HG02885 (cell line): ENCODE measurements at regions not wholly inside any gene's neighbourhood (a gene's known extent, or its start where the extent isn't known, plus 50 kb on each side); places are given as distances from the start of the nearest gene placed in this dataset.

Experiments
- ATAC-seq: cut with Tn5 transposase; IDR thresholded peaks from one replicate; pipeline ENCODE4 v1.9.1; 2021; ENCODE audit warnings: mild to moderate bottlenecking; ENCODE audit not compliant: unreplicated experiment, poor library complexity

DNA sequence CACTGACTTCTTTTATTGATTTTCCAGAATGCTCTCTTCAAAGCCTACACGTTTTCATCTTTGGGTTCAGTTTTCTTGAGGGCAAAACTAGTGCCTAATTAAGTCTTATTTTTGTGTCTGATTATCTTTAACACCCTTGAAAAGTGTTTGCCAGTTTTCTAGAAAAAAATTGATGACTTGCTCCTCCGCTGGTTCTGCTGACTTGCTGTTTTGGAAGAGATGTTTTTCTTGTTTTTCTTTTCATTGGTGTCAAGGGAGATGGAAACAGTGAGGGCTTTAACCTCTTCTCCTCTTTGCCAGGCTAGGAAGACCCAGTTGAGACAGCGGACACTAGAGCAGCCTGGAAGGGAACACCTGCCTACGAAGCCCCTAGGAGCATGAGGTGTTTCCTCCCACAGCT is 123.7 kb upstream of the EEPD1 start:
- ATAC-seq: no peak

DNA sequence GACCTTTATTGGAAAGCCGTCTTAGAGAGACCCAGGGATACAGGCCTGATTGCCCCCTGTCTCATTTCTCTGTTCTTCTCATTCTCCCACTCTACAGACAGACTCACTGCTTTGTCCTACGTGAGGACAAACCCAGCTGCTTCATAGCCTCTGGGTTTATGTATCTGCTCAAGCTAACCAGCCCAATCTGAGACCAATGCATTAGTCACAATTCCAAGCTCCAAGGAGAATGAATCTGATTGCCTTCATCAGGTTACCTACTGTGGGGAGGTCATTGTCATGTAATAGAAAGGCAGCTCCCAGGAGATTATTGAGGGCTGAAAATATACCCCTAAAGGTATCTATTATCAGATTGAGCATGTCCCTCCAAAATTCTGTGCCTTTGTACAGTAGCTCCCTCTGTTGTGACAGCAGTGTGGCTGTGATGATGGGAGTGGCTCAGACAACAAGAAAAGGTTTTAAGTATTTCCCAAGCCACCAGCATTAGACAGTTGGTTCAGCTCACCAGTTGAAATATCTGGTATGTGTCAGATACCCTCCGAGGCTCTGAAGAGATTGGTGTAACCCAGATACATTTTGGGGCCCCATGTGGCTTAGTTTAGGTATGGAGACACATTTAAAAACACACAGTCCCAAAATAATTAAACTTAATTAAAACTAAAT is 123.1 kb upstream of the EEPD1 start:
- ATAC-seq: no peak

DNA sequence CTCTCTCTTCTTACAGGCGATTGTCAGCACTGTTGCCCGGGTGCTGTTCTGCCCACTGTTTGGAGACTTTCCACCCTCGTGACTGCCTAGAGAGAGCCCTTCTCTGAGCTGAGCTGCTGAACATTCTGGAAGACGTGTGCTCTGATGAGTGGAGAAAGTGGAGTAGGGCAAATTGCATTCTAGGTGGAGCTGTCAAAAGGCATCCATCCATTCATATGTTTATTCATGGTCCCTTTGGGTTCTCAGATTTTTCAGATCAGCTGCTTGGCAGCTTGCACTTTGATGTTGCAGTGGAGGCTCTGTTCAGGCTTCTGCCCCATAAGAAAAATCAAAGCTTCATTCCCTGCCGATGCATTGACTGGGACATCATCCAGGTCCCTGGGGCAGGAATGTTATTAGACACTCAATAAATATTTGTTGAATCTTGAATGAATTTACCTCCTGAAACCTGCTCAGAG is 120.7 kb upstream of the EEPD1 start:
- ATAC-seq: no peak

DNA sequence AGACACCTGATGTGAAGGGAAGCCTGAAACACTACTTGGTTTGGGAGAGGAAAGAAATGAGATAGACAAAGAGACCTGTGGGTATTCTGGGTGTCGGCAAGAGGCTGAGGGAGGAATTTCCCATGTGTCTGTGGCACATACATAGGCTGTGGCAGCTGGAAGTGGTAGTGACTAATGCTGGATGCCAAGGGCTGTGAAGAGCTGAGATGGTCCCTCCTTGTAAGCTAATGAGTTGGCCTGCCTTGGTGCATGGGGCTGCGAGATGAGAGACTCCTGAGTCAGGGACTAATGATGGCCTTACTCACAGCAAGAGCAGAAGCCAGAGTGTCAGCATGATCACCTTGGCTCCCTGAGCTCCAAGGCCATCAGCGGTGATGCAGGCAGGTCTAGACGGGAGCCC is 119.0 kb upstream of the EEPD1 start:
- no peak for ATAC-seq

DNA sequence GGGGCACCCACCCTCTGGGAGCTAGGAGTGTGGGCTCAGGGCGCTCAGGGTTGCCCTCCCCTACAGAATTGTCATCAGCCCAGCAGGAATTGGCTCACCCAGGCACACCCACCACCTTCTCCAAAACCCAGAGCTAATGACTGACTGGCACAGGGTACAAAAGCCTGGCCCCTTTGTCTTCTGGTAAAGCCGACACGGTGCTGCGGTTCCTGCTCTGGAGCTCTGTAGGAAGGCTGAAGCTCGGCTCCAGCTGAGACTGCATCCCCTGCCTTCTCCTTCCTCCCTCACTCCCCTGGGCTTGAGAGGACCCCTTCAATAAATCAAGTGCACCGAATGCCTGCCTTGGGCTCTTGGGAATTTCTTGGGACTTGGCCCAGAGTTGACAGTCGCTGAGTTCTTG is 117.9 kb upstream of the EEPD1 start:
- no peak for ATAC-seq

DNA sequence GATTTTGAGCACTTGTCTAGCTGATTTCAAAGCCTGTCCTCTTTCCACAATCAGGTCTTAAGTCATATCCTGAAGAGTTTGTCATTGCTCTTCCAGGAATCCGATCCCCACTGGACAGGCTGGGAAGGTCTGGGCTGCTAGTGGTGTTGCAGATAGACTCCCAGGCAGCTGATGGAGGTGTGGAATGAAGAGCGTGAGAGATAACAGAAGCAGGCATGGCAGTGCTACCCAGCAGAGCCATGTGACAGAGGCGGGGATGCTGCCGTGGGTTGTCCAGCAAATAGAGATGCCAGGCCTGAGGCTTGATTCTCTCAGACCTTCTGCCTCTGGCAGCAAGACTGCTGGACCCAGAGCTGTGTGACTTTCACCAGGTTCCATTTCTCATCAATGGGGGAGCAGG is 116.5 kb upstream of the EEPD1 start:
- no peak for ATAC-seq

DNA sequence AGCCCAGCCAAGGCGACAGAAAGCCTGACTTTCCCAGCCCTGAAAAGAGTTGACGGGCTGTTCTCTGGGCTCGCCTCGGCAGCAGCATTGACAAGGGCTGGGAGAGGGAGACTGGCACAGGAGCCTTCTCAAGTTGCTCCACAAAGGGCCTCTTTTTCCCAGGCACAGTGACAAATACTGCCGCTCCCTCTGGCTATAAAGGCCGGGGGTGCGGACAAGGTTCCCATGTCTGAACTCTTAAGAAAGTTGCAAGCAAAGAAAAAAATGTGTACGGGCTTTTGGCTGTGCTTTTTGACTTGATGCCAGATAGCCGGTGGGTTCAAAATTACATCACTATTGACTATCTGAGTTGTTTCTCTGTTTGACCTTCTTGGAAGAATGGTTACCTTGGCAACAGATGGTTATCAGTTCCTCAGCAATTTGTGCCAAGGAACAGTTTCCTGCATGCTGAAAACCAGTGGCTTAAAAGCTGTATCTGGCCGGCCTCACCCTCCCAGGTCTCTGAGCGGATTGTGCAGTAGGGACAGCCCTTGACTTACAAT is 115.9 kb upstream of the EEPD1 start:
- ATAC-seq: no peak

DNA sequence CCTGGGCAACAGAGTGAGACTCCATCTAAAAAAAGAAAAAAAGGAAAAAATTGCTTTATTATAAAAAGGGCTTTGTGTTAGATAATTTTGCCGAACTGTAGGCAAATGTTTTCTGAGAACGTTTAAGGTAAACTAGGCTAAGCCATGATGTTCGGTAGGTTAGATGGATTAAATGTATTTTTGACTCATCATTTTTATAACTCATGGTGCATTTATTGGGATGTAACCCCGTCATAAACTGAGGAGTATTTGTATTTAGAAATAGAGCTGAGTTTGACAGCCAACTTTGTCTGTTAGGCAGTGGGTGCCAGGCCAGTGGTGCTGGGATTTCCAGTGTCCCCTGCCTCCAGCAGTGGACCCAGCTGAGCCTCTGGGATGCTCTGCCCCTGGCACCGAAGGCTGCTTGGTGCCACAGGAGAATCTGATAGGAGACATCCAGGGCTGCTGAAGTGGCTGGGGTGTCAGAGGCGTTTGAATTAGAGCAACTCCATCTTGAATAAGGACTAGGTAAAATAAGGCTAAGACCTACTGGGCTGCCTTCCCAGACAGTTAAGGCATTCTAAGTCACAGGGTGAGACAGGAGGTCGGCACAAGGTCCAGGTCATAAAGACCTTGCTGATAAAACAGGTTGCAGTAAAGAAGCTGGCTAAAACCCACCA is 114.9 kb upstream of the EEPD1 start:
- no peak for ATAC-seq

DNA sequence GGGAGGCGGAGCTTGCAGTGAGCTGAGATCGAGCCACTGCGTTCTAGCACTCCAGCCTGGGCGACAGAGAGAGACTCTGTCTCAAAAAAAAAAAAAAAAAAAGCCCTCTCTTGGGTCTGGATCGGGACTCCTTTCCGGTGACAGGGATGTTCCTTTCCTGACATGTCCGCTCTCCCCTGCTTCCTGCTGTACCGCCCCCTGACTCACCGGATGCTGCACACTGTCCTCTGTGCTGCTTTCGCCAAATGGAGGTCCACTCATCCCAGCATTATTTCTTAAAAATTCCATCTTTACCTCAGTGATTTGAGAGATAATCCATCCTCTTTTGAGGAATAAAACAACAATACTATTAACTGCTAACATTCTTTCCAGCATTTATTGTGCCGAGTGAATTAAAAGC is 113.8 kb upstream of the EEPD1 start:
- ATAC-seq: no peak

DNA sequence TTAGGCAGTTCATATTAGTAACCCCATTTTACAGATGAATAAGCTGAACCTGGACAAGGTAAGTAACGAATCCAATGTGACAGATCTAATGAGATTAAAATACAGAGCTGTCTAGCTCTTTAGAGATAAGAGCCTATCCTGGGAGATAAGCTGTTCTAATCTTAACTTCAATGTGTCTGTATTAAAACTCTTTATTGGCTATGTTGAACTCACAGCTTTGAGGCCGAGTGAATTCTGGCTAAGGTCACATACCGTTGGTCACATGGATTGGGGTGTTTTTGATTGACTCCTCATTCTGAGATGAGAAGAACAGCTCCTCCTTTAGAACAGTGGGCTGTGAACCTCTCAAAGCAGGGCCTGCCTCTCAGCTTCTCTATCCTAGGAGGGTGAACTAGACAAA is 113.4 kb upstream of the EEPD1 start:
- no peak for ATAC-seq

DNA sequence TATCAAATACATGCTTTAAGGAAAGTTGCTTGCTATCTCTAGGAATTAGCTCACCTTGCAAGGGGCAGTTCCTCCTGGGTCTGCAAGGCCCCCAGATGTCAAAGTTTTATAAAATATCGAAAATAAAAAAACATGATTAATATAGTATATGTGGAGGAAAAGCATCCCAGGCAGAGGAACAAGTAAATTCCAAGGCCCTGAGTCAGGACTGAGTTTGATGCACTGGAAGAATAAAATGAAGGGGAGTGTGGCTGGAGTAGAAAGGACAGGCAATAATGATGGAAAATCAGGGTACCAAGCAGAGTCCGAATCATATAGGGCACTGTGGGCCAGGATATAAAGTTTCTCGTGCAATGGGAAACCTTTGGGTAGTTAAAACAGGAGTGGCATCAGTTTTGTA is 112.4 kb upstream of the EEPD1 start:
- ATAC-seq: no peak

DNA sequence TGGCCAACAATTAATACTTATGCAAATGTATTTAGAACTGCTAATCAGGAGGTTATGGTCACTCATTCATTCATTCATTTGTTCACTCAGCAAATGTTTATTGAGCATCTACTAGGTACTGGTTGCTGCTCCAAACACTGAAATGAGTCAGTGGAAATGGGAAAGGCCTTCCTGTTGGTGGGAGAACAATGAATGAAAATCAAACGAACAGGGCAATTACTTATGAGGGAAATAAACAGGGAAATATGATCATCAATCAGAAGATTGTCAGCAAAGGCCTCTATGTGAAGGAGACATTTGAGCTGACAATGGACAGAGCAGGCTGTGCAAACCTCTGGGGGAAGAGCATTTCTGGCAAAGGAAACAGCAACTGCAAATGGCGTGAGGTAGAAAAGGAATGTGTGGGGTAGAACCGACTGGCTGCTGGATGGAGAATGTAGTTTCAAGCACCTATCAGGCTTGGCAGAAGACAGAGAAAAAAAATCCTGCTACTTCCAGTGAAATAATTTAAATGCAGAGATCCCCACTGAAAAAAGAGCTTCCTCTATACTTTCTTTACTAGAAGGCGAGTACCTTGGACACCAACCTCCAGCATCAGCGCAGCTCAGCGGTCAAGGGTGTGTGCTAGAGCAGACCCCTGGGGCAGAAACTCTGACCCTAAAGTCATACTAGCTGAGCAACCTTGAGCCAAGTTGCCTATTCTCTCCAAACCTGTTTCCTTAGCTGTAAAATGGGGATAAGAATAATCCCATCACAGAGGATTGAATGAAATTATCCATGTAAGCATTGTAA is 108.8 kb upstream of the EEPD1 start:
- ATAC-seq: no peak

DNA sequence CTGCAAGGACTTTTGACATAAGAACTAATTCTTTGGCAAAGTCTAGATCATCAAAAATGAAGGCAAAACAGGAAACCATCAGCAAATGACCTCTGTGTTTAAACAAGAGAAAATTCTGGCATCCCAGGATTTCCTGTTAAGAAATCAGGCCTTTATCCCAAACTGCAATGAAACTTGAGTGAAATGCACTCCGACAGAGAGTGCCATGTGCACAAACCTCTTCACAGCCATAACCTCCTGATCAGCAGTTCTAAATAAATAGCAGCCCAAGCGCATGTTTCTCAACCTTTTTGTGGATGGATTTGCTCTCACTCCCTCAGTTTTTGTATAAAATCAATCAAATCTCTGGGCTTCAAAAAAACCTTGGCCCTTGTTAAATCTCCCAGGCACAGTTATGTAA is 107.7 kb upstream of the EEPD1 start:
- no peak for ATAC-seq

DNA sequence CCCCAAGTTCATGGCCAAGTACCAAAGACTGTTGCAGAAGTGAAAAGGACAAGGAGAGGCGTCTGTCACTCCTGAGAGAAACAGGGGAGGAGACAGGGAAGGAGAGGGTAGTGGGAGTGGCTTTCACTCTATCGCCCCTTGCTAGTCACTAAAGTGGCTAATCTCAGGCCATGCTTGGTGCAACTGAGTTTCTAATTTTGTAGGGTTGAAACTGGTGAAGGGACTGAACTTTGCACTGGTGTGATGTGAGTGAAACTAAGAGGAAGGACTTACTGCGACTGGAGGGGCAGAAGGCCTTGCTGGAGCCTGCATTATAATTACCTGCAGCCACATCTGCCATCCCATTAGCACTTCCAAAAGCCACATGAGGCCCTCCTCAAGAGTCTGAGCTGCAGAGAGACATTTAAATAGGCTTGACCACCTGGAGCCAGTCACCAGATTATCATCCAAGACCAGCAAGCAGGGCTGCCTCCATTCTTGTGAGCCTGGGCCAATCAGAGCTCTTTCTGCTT is 107.2 kb upstream of the EEPD1 start:
- no peak for ATAC-seq

DNA sequence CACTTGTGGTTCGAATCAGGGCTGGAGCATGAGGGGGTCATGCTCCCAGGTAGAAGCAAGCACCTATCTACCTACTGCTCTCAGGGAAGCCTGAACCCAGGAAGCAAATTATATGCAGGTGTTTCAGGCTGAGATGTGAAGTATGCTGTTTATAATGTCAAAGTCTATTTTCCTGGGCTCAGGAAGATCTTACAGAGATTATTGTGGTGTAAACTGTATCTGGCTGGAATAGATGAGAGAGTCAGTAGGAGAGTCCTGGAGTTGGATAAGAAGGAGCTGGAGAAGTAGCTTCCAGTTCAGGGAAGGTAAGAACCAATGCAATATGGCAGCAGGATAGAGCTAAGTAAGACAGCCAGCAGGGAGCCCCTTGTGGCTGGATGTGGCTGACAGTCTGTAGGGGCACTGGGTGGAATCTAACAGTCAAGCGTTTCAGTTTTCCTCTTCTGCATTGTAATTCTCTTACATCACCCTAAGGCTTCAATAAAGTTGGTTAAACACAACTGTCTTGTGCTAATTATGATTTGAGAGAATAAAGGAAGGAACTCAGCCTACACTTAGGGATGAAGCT is 105.9 kb upstream of the EEPD1 start:
- ATAC-seq: no peak

DNA sequence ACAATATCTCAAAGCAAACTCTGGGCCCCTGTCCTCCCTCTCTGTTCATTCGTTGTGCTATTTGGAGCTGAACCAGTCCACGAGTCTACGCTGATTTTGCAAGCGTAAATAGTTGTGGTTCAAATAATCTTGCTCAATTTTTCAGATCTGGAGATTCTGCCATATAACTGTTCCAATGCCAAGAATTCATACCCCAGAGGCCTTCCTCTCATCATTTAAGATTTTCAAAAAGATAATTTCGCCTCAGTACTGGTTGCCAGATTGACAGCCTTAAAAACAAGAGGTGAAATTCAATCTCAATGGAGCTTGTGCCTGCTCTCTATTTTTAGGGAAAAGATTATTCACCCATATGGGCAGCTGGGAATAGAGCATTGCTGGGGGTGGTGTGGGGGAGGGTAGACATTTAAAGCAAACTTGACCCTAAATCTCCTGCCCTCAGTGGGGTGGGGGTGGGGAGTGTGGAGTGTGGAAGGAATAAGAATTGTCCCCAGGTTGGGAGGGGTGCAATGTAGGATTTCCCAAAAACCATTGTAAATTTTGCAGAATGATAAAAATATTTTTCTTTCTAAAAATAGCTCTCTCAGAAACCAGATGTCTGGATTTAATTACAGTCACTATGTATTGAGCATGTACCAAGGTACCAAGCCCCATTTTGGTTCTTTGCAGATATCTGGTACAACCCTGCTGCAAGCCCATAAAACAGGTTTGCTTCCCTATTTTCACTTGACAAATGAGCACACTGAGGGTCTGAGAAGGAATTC is 104.7 kb upstream of the EEPD1 start:
- ATAC-seq: no peak

DNA sequence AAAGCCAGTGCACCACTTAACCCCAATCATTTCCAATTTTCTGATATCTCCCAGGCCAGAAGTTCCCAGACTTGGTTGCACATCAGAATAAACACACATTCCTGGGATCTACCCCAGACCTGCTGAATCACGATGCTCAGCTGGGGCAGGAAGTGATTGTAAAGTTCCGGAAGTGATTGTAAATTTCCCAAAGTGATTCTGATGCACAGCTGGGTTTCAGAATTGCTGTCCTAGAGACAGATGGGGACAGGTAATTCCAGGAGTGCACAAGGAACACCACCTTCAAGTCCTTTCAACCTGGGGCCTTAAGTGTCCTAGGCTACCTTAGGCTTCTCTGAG is 104.2 kb upstream of the EEPD1 start:
- ATAC-seq: no peak

DNA sequence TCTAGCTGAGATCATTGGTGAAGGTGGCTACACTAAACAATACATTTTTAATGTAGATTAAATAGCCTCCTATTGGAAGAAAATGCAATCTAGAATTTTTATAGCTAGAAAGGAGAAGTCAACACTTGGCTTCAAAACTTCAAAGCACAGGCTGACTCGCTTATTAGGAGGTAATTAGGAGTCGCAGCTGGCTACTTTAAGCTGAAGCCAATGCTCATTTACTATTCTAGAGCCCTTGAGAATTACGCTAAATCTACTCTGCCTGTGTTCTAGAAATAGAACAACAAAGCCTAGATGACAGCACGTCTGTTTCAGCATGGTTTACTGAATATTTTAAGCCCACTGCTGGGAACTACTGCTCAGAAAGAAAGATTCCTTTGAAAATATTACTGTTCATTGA is 101.6 kb upstream of the EEPD1 start:
- no peak for ATAC-seq

DNA sequence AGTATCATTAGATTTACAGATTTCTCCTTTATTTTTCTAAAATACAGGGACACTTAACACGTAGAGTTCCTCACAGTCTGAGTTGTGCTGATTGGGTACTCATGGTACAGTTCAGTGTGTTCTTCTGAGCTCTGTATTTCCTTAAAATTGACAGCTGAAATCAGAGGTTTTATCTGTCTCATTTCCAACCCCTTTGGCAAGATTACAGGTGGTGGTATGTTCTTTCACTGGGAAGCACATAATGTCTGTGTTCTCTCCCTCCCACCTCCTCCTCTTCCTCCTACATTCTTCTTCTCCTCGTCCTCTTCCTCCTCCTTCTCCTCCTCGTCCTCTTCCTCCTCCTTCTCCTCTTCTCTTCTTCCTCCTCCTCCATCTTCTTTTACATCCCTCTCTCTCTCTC is 99.5 kb upstream of the EEPD1 start:
- ATAC-seq: no peak

DNA sequence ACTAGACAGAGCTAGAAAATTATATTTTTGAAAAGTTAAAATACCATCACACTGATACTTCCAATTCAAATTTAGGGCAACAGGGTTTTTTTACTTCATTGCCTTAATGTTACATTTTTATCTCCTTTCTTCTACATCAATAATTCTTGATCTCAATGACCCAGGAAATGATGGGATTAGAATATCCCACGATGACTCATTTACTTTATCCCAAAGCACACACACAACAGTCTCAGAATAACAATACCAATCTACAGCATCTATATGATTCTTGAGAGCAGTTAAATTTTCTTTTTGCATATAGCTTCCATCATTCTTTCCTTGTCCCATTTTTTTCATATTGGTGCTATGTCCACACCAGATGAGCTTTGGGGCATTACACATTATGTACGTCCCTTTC is 98.4 kb upstream of the EEPD1 start:
- ATAC-seq: no peak
